Fibroblast of mammary gland (primary cell): ENCODE measurements at regions not wholly inside any gene's neighbourhood (a gene's known extent, or its start where the extent isn't known, plus 50 kb on each side); places are given as distances from the start of the nearest gene placed in this dataset.
"Not testable (repeated sequence)": the region's sequence is repeated elsewhere in the genome, so short reads cannot be mapped to it uniquely, and the experiment has no call there.

Experiments used
- DNase-seq: peaks from one replicate; pipeline ENCODE4 v3.0.0-alpha.2; 2010; ENCODE audit warnings: low read depth
- H3K4me3 ChIP-seq: 2 replicates; pipeline ENCODE4 v1.5.1; 2011; ENCODE audit warnings: low read depth, mild to moderate bottlenecking, low read length, moderate library complexity; ENCODE audit not compliant: control insufficient read depth
- CTCF ChIP-seq: conservative IDR thresholded peaks from 2 replicates; pipeline ENCODE4 v1.5.1; 2011; ENCODE audit warnings: low read depth, low read length, inconsistent platforms; ENCODE audit not compliant: control insufficient read depth, insufficient read depth

GRCh38 chr17:33952425-33952824 lies 302.7 kb upstream of the CCL2 start:
- DNase-seq = no peak

GRCh38 chr17:33954597-33954996 lies 300.5 kb upstream of the CCL2 start:
- H3K4me3 ChIP-seq = no peak overlapping the region
- no peak for DNase-seq
- TF ChIP-seq CTCF = no peak

More at GRCh38 chr17:33952425-33952824, 302.7 kb upstream of the CCL2 start:
- TF ChIP-seq CTCF = no peak
- no peak overlapping the region for H3K4me3 ChIP-seq

GRCh38 chr17:33955461-33955860 lies 299.6 kb upstream of the CCL2 start:
- no peak for DNase-seq
- no peak overlapping the region for H3K4me3 ChIP-seq
- no peak for TF ChIP-seq CTCF

DNA sequence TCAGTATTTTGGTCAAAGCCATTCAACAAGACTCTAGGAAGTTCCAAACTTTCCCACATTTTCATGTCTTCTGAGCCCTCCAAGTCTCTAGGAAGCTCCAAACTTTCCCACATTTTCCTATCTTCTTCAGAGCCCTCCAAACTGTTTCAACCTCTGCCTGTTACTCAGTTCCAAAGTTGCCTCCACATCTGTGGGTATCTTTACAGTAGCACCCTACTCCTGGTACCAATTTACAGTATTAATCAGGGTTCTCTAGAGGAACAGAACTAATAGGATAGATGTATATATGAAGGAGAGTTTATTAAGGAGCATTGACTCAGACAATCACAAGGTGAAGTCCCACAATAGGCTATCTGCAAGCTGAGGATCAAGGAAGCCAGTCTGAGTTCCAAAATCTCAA lies 296.0 kb upstream of the CCL2 start:
- H3K4me3 ChIP-seq = not testable (repeated sequence)

DNA sequence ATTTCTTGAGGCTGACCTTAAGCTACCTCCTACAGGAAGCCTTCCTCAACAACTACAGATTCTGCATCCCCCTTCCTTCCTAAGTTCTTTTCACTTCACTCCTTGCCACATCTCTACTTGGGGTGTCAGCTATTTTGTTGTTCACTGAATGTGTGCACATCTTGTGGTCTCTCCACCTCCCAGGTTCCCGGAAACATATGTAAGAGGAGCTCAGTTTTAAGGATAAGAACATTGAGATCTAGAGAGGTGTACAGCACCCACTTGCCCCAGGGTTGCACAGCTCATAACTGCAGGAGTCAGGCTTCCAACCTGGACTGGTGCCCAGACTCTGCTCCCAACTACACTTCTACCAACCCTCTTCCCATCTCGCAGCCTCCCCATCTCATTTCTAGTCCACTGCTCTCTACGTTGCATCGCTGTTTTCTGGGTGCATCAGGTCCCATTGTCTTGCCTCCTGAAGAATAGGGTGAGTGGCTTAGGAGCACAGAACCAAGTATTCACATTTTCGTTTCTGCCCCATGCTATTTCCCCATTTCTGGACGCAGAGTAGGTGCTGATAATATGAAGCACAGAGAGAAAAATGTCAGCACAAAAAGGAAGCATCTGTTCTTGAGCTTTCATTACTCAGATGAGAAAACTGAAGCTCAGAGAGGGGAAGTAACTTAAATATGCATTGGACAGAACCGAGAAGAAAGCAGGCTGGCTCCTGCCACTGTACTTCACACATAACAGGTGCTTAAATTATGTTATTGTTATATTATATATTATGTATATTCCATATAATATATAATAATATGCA lies 292.0 kb upstream of the CCL2 start:
- no peak for TF ChIP-seq CTCF
- H3K4me3 ChIP-seq = no peak overlapping the region
- no peak for DNase-seq

More for the DNA sequence above, 296.0 kb upstream of the CCL2 start:
- DNase-seq = not testable (repeated sequence)

DNA sequence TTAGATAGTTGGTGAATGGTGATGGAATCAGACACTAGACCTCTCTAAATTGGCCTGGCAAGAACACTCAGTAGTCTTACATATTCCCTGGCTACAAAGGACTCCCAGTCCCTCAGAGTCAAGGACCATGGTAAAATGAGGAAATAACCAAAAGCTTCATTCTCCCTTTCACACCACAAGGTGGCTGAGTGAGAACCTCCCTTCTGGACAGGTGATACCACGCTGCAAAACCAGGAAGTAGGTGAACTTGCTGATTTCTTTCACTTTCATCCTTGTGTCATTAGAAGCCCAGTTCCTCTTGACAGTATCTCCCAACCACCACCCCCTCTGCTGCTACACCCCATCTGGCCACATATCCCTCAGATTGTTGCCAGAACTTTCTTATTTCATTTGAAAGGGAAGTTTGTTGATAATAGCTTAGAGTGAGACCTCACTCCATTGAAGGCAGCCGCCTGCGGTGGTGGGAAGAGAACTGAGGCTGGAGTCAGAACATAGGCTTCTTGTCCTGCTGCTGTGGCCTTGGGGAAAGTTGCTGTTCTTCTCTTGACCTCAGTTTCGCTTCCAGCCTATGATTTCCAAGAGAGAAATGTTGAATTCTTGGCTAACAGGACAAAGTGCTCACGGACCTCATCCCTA lies 290.6 kb upstream of the CCL2 start:
- H3K4me3 ChIP-seq = no peak overlapping the region
- no peak for DNase-seq
- no peak for TF ChIP-seq CTCF

DNA sequence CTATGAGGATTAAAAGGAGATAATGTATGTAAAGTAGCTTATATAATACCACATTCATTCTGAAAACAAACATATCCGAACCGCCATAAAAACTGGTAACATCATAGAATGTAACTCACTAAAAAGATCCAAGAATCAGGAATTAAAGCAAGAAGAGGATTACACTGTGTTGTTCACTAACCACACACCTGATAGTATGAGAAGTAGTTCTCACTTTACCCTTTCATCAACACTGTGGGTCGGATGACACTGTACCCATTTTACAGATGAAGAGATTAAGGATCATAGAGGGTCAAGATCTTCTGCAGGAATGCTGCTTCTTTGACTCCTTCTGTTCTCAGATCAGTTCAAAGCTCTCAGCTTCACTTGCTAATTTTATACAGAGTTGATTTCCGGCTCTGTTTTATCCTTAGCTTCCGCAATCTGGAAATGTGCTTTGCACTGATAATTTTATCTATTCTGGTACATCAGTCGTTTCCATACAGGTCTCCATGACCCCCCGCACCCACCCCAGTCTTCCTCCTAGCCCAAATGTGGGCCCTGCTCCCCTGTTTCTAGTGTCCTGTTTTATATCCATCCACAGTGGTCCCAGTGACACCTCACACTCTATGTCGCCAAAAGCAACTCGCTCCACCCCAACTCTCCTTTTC lies 288.6 kb upstream of the CCL2 start:
- DNase-seq = no peak
- H3K4me3 ChIP-seq = no peak overlapping the region
- TF ChIP-seq CTCF = no peak
